Putamen (tissue), 1 donor: ENCODE measurements at regions not wholly inside any gene's neighbourhood (a gene's known extent, or its start where the extent isn't known, plus 50 kb on each side); places are given as distances from the start of the nearest gene placed in this dataset.
"Not testable (repeated sequence)": the region's sequence is repeated elsewhere in the genome, so short reads cannot be mapped to it uniquely, and the experiment has no call there.

Source experiments
- DNase-seq: peaks from one replicate; pipeline ENCODE4 v3.0.0-alpha.2; 2016; ENCODE audit warnings: low spot score

- no peak for DNase-seq
Measured at GRCh38 chr4:12579172-12579571, 905.0 kb downstream of the RAB28 start.

- no peak for DNase-seq
Measured at GRCh38 chr4:12576409-12576808, 907.7 kb downstream of the RAB28 start.

GRCh38 chr4:12573716-12574115 lies 910.4 kb downstream of the RAB28 start:
- no peak for DNase-seq

- DNase-seq, result no peak
Measured at GRCh38 chr4:12562476-12563140, 921.5 kb downstream of the RAB28 start.

GRCh38 chr4:12562021-12562420 lies 922.1 kb downstream of the RAB28 start:
- DNase-seq, result no peak

GRCh38 chr4:12555011-12555410 lies 929.1 kb downstream of the RAB28 start:
- DNase-seq, result no peak

- DNase-seq, result no peak
Measured at GRCh38 chr4:12548678-12549077, 935.5 kb downstream of the RAB28 start.

GRCh38 chr4:12545812-12546211 lies 938.3 kb downstream of the RAB28 start:
- no peak for DNase-seq

- no peak for DNase-seq
Measured at GRCh38 chr4:12538162-12538561, 946.0 kb downstream of the RAB28 start.

GRCh38 chr4:12534684-12535083 lies 949.5 kb downstream of the RAB28 start:
- DNase-seq, result no peak

- DNase-seq, result no peak
Measured at GRCh38 chr4:12519426-12519825, 964.7 kb downstream of the RAB28 start.

GRCh38 chr4:12507868-12508481 lies 976.2 kb downstream of the RAB28 start:
- no peak for DNase-seq

GRCh38 chr4:12500409-12500808 lies 983.7 kb downstream of the RAB28 start:
- no peak for DNase-seq

GRCh38 chr4:12499693-12500092 lies 984.4 kb downstream of the RAB28 start:
- DNase-seq, result no peak

- no peak for DNase-seq
Measured at GRCh38 chr4:12495211-12495610, 988.9 kb downstream of the RAB28 start.

GRCh38 chr4:12492730-12493393 lies 991.3 kb downstream of the RAB28 start:
- DNase-seq, result no peak

GRCh38 chr4:12488672-12489071 lies 995.5 kb downstream of the RAB28 start:
- DNase-seq, result no peak

- no peak for DNase-seq
Measured at GRCh38 chr4:12487000-12487399, 997.1 kb downstream of the RAB28 start.

- DNase-seq, result no peak
Measured at GRCh38 chr4:12472087-12472486, 1012.1 kb downstream of the RAB28 start.

GRCh38 chr4:12471193-12471592 lies 1012.9 kb downstream of the RAB28 start:
- no peak for DNase-seq

GRCh38 chr4:12461576-12461975 lies 1022.6 kb downstream of the RAB28 start:
- DNase-seq, result not testable (repeated sequence)

- DNase-seq, result no peak
Measured at GRCh38 chr4:12459126-12459525, 1025.0 kb downstream of the RAB28 start.

GRCh38 chr4:12458621-12459020 lies 1025.5 kb downstream of the RAB28 start:
- no peak for DNase-seq
